GM12872 (cell line): ENCODE measurements at regions not wholly inside any gene's neighbourhood (a gene's known extent, or its start where the extent isn't known, plus 50 kb on each side); places are given as distances from the start of the nearest gene placed in this dataset.

Source experiments
- TF ChIP-seq, protein P1 (sequence below): IDR thresholded peaks from 3 replicates; pipeline ENCODE4 v1.5.1; 2011; ENCODE audit warnings: low read depth, mild to moderate bottlenecking, low read length, moderate library complexity; ENCODE audit not compliant: insufficient read depth

DNA sequence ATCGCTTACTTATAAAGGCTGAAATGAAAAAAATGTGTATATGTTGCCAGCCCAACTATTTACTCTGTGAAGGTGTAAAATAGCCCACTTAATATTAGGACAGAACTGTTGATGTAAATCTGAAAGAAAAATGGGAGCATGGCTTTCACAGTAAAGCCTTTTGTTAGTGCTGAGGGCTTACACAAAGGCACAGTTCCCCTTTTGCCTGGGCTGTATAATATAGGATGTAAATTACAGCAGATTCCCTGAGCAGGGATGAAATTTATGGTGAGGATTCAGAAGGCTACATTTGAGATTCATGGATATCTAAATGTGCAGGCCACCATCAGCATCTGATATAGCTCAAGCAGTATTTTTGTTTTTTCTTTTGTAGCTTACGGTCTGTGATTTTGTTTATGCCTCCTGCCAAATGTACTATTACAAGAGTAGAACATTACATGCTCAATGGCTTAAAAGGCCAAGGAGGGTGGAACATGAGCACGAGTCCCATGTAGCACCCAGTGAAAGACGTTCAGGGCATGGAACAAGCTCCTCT lies 109.1 kb upstream of the ATP10A start:
- TF ChIP-seq, protein P1, sequence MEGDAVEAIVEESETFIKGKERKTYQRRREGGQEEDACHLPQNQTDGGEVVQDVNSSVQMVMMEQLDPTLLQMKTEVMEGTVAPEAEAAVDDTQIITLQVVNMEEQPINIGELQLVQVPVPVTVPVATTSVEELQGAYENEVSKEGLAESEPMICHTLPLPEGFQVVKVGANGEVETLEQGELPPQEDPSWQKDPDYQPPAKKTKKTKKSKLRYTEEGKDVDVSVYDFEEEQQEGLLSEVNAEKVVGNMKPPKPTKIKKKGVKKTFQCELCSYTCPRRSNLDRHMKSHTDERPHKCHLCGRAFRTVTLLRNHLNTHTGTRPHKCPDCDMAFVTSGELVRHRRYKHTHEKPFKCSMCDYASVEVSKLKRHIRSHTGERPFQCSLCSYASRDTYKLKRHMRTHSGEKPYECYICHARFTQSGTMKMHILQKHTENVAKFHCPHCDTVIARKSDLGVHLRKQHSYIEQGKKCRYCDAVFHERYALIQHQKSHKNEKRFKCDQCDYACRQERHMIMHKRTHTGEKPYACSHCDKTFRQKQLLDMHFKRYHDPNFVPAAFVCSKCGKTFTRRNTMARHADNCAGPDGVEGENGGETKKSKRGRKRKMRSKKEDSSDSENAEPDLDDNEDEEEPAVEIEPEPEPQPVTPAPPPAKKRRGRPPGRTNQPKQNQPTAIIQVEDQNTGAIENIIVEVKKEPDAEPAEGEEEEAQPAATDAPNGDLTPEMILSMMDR, result no peak

DNA sequence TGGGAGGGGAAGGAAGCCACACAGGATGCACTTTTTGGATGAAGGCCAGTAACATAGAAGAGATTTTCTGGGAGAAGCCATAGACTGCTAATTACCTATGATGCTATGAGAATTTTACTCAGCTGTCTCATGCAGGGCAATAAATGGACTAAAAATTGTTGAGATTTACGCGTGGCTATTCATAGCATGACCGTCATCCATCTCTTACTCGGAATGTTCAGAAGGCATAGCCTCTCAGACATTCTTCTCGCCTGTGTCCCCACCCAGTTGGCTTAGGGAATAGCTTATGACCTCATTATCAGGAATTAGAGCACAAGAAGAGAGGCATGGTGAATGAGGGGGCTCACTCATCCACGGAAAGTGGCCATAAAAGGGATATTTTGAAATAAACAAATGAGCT lies 107.9 kb upstream of the ATP10A start:
- TF ChIP-seq, protein P1, result no peak

DNA sequence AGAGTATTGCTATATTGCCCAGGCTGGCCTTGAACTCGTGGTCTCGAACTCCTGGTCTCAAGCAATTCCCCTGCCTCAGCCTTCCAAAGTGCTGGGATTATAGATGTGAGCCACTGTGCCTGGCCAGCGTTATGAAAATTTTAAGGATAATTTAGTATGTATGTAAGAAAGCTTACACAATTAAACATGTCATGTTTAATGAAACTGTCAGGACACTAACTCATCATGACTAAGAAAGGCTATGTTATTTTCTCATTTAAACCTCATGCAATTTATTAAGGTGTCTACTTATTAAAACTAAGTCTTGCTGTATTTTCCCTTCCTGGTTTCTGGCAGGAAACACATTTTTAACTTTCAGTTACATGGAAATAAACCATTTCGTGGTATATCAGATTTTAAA lies 106.8 kb upstream of the ATP10A start:
- TF ChIP-seq, protein P1, result no peak

DNA sequence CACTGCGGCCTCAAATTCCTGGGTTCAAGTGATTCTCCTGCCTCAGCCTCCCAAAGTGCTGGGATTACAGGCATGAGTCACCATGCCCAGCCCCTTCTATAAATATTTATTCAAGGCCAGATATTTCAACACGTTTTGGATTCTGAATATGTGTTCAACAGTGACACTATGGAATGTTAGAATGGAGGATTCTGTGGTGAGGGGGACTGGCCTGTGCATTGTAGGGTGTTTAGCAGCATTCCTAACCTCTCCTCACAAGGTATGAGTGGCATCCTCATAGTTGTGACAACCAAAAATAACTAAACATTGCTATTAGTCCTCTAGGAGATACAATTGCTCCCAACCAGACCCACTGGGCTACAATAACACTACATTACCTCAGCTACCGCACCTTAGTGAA lies 104.0 kb upstream of the ATP10A start:
- TF ChIP-seq, protein P1, result no peak

DNA sequence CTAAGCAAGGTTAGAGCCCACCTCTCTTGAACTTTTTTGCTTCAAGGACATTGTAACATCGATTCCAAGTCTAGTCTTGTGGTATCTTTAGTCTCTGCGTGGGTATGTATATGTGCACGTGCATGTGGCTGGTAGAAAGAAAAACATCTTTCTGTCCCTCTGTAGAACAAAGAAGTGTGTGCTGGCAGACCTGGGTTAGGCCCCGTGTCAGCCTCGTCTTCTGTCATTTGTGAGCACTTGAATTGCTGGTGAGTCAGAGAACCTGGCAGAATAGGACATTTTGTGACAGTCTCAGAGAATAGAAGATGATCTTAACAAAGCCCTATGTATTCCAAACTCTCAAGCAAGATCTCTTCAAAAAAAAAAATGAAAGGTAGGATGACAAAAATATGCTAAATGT lies 102.2 kb upstream of the ATP10A start:
- TF ChIP-seq, protein P1, result no peak

DNA sequence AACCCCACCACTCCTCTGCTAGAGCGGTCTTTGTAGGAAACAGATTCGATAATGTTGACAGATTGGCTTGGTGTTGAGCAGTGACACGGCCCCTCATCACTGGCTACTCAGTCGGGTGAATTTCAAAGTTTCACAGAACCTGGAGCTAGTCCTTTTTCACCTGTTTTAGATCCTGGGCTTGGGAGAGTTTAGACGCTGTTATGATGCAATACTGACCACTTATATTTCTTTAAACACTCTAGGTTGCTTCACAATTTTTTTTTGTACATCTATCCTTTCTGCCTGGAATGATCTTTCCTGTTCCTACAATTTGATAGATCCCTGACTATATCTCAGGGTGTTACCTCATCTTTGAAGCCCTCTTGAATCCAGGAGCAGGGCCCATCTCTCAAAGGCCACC lies 97.1 kb upstream of the ATP10A start:
- TF ChIP-seq, protein P1, result no peak

DNA sequence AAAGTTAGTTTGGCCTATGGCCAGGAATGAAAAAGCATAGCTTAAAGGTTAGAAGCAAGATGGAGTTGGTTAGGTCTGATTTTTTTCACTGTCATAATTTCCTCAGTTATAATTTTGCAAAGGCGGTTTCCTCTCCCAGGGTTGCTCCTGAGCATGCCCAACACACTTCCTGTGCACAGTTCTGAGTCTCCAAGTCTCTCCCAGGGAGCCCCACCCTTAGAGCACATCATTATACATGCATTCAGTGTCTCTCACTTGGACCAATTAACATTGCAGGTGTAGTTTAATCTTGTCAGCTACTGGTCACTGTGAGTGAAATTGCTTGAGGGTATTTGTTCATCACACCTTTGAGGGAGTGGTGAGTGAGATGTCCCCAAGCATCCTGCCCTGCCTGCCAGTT lies 96.0 kb upstream of the ATP10A start:
- TF ChIP-seq, protein P1, result no peak

DNA sequence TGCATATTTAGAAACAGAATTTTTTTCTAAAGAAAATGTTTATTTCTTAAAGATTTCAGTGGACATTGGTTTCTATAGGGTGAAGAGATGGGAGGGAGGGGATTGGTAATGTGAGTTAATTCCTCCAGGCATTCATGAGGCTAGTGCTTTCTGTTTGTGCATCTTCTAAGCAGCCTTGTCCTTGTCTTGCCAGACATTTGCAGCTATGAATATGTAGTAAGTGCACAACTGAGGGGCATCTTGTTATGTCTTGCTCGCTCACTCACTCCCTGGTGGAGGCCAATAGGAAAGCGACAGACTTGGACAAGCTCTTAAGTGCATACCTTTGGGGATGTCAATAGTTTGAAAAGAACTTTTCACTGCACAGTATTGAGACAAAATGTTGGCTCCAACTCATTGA lies 92.5 kb upstream of the ATP10A start:
- TF ChIP-seq, protein P1, result no peak
